ENCODE measurements at regions not wholly inside any gene's neighbourhood (a gene's known extent, or its start where the extent isn't known, plus 50 kb on each side); places are given as distances from the start of the nearest gene placed in this dataset.

- no peak overlapping the region for H2AFZ ChIP-seq (ENCODE audit: low read depth, low read length)
- peaks cover 27% of the 10 kb centered on the region for H3K4me1 Mint-ChIP-seq (ENCODE audit: low read depth, unreplicated experiment)
- DNase-seq (ENCODE audit: low read depth): no peak
- peaks cover 4% of the 10 kb centered on the region for H3K27me3 ChIP-seq (ENCODE audit: insufficient read depth, low read length)
- no peaks in the 10 kb centered on the region for H3K36me3 Mint-ChIP-seq (ENCODE audit: low read depth, unreplicated experiment)
- H4K20me1 ChIP-seq (ENCODE audit: insufficient read depth, low read length): no peaks in the 10 kb centered on the region
- no peak overlapping the region for H3K4me3 ChIP-seq (ENCODE audit: insufficient read depth, low read depth, low read length)
- peak overlapping the region; percentile 43 for H3K27ac Mint-ChIP-seq (ENCODE audit: unreplicated experiment)
- no peak overlapping the region for H3K9ac ChIP-seq (ENCODE audit: low read length)
- no peak overlapping the region for H3K4me3 Mint-ChIP-seq (ENCODE audit: unreplicated experiment)
- no peaks in the 10 kb centered on the region for H3K9me3 Mint-ChIP-seq (ENCODE audit: unreplicated experiment)
- TF ChIP-seq EZH2 (IDR thresholded peaks at IDR 0.05; ENCODE audit: insufficient read depth, low read length) (no peak), CTCF (IDR thresholded peaks at IDR 0.05; ENCODE audit: insufficient read depth, low read depth, low read length) (no peak)
- H3K27ac ChIP-seq (ENCODE audit: low read depth, low read length): no peak overlapping the region
- peaks cover 27% of the 10 kb centered on the region for H3K4me1 ChIP-seq (ENCODE audit: insufficient read depth, low read length)
- H3K9me3 ChIP-seq (ENCODE audit: insufficient read depth, low read depth, low read length): no peaks in the 10 kb centered on the region
- H3K79me2 ChIP-seq (ENCODE audit: insufficient read depth, low read length): no peaks in the 10 kb centered on the region
- H3K36me3 ChIP-seq (ENCODE audit: insufficient read depth, low read length): no peaks in the 10 kb centered on the region
- H3K4me2 ChIP-seq (ENCODE audit: low read length): no peak overlapping the region
- FAIRE-seq: no peak
- H3K27me3 Mint-ChIP-seq (ENCODE audit: low read depth, unreplicated experiment): peaks cover 4% of the 10 kb centered on the region
Observed at GRCh38 chr22:26851125-26851524, 193.7 kb downstream of the MIAT start.

- no peak for DNase-seq (ENCODE audit: low read depth)
Observed at GRCh38 chr22:26852176-26852575, 194.8 kb downstream of the MIAT start.

More at GRCh38 chr22:26852176-26852575, 194.8 kb downstream of the MIAT start:
- Histone ChIP-seq H3K9me3 (ENCODE audit: insufficient read depth, low read depth, low read length) (no peaks in the 10 kb centered on the region), H3K4me2 (ENCODE audit: low read length) (no peak overlapping the region), H2AFZ (ENCODE audit: low read depth, low read length) (no peak overlapping the region), H3K27me3 (ENCODE audit: insufficient read depth, low read length) (peaks cover 4% of the 10 kb centered on the region), H3K79me2 (ENCODE audit: insufficient read depth, low read length) (no peaks in the 10 kb centered on the region), H3K4me1 (ENCODE audit: insufficient read depth, low read length) (peaks cover 17% of the 10 kb centered on the region), H3K36me3 (ENCODE audit: insufficient read depth, low read length) (no peaks in the 10 kb centered on the region), H3K9ac (ENCODE audit: low read length) (no peak overlapping the region), H3K4me3 (ENCODE audit: insufficient read depth, low read depth, low read length) (no peak overlapping the region), H3K27ac (ENCODE audit: low read depth, low read length) (no peak overlapping the region), H4K20me1 (ENCODE audit: insufficient read depth, low read length) (no peaks in the 10 kb centered on the region)
- no peaks in the 10 kb centered on the region for H3K36me3 Mint-ChIP-seq (ENCODE audit: low read depth, unreplicated experiment)
- H3K9me3 Mint-ChIP-seq (ENCODE audit: unreplicated experiment): no peaks in the 10 kb centered on the region
- H3K4me3 Mint-ChIP-seq (ENCODE audit: unreplicated experiment): no peak overlapping the region
- FAIRE-seq: no peak
- no peak overlapping the region for H3K27ac Mint-ChIP-seq (ENCODE audit: unreplicated experiment)
- H3K27me3 Mint-ChIP-seq (ENCODE audit: low read depth, unreplicated experiment): peaks cover 4% of the 10 kb centered on the region
- TF ChIP-seq CTCF (IDR thresholded peaks at IDR 0.05; ENCODE audit: insufficient read depth, low read depth, low read length) (no peak), EZH2 (IDR thresholded peaks at IDR 0.05; ENCODE audit: insufficient read depth, low read length) (no peak)
- peaks cover 16% of the 10 kb centered on the region for H3K4me1 Mint-ChIP-seq (ENCODE audit: low read depth, unreplicated experiment)

Data from astrocyte (in vitro differentiated cells and primary cell).